SK-N-MC (cell line): ENCODE measurements at regions not wholly inside any gene's neighbourhood (a gene's known extent, or its start where the extent isn't known, plus 50 kb on each side); places are given as distances from the start of the nearest gene placed in this dataset.
A peak's percentile ranks its signal among the peaks of the same experiment; 100 is the strongest.

Source experiments
- DNase-seq: peaks from one replicate; pipeline ENCODE4 v3.0.0-alpha.2; 2011; ENCODE audit warnings: low read depth, low spot score
- H3K27ac ChIP-seq: fragments of 200-600 bp; sonication (generic); 2 replicates; pipeline ENCODE4 v1.5.1; 2016; ENCODE audit warnings: mixed run types
- H3K36me3 ChIP-seq: fragments of 200-600 bp; sonication (generic); 2 replicates; pipeline ENCODE4 v1.6.1; 2017; ENCODE audit warnings: antibody characterized with exemption, low read length, mixed read lengths; ENCODE audit not compliant: insufficient read depth
- H3K4me3 ChIP-seq: fragments of 200-600 bp; sonication (generic); 2 replicates; pipeline ENCODE4 v1.5.1; 2016
- H3K9ac ChIP-seq: fragments of 200-600 bp; sonication (generic); 2 replicates; pipeline ENCODE4 v1.8.0; 2017; ENCODE audit warnings: mixed run types, mixed read lengths; ENCODE audit not compliant: insufficient read length
- H3K9me3 ChIP-seq: fragments of 200-600 bp; sonication (generic); 2 replicates; pipeline ENCODE4 v1.6.1; 2017; ENCODE audit warnings: low read depth, mild to moderate bottlenecking, antibody characterized with exemption, low read length, moderate library complexity, mixed read lengths
- EZH2 ChIP-seq: fragments of 200-600 bp; sonication (generic); IDR thresholded peaks from one replicate; pipeline ENCODE4 v1.6.1; 2017; ENCODE audit warnings: antibody characterized with exemption
- FOXP2 ChIP-seq: optimal IDR thresholded peaks from 2 replicates; pipeline ENCODE3; 2011; ENCODE audit warnings: mild to moderate bottlenecking, moderate library complexity; ENCODE audit not compliant: insufficient read depth; ENCODE audit errors: extremely low read length, control extremely low read depth
- POLR2AphosphoS5 ChIP-seq: IDR thresholded peaks from 2 replicates; pipeline ENCODE4 v1.6.1; 2012; ENCODE audit warnings: mild to moderate bottlenecking, low read depth, low read length, borderline replicate concordance

DNA sequence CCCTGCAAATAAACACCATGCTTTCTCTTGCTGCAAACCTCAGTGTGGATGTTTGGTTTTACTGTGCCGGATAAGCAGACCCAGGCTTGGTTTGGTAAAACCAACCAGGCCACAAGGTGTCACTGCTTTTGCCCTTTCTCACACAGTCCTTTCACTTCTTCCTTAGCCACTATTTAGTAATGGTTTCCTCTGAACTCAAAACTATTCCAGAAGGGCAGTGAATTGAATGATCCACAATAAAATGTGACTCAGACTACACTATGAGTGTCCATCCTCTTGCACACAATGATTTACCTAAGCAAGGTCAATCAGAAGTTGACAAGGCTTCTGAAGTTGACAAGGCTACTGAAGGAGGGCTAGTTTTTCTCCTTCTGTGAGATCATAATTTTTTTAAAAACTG lies 552.4 kb upstream of the CCDC54 start:
- H3K27ac ChIP-seq, result no peak overlapping the region
- no peak for DNase-seq
- no peak overlapping the region for H3K4me3 ChIP-seq
- H3K9ac ChIP-seq, result no peak overlapping the region
- TF ChIP-seq POLR2AphosphoS5 (no peak), EZH2 (no peak), FOXP2 (no peak)
- H3K9me3 ChIP-seq, result no peaks in the 10 kb centered on the region
- H3K36me3 ChIP-seq, result no peaks in the 10 kb centered on the region

DNA sequence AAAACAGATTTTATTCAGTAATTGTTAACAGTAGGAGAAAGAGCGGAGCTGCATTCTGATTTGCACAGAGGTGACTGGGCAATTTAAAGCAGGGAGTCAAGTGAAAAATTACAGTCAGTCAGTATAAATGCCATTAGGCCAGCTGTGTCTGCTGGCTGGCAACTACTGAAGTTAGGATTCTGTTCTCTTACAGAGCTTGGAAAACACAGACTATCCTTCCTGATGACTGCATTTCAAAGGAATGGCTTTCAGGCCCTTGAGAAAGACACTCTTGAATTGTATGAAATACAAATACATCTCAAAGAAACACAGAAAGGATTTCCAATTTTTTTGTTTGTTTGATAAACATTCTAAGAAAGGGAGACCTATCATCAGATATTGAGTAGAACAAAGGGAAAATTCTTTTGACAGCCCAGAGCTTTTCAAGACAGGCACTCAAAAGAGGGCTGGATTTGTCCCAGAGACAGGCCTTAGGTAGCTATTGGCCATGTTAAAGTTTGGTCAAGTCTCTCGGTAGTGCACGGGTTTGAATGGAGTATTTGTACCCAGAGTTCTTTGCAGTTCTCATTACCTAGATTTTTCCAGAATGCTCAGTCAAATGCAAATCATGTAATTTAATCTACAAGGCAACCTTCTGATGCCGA lies 551.2 kb upstream of the CCDC54 start:
- Histone ChIP-seq H3K27ac (no peak overlapping the region), H3K9ac (no peak overlapping the region), H3K9me3 (no peaks in the 10 kb centered on the region), H3K36me3 (no peaks in the 10 kb centered on the region), H3K4me3 (no peak overlapping the region)
- TF ChIP-seq FOXP2 (no peak), EZH2 (no peak)
- no peak for DNase-seq

DNA sequence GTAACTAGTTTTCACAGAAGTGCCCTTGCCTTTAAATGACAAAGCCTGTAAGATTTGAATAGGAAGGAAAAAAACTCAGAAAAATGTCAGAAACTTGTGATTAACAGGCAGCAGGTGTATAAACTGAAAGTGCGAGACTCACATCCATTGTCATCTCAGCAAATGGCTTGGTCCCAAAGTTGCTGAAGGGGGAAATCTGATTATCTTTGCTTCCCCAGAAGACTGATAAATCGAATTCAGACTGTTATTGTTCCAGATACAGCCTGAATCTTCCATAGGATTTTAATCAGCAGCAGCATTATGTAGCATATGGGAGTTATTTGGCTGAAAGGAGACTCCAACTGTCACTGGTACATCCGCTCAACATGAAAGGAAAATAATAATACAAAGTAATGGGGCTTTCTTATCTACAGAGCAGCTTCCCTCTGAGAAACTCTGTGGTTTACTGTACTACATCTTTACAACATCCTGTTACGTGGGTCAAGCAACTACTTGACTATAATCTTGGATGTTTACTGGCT lies 550.4 kb upstream of the CCDC54 start:
- Histone ChIP-seq H3K36me3 (no peaks in the 10 kb centered on the region), H3K27ac (peak overlapping the region; percentile 73), H3K9me3 (peaks cover 2% of the 10 kb centered on the region; the same call in 1 of the 2 replicates), H3K9ac (peak overlapping the region; percentile 8), H3K4me3 (peak overlapping the region; percentile 30)
- peak; percentile 75 for DNase-seq
- no peak for TF ChIP-seq EZH2
- peak; percentile 52 for TF ChIP-seq FOXP2
- TF ChIP-seq POLR2AphosphoS5, result peak; percentile 16; the same call in 1 of the 2 replicates

DNA sequence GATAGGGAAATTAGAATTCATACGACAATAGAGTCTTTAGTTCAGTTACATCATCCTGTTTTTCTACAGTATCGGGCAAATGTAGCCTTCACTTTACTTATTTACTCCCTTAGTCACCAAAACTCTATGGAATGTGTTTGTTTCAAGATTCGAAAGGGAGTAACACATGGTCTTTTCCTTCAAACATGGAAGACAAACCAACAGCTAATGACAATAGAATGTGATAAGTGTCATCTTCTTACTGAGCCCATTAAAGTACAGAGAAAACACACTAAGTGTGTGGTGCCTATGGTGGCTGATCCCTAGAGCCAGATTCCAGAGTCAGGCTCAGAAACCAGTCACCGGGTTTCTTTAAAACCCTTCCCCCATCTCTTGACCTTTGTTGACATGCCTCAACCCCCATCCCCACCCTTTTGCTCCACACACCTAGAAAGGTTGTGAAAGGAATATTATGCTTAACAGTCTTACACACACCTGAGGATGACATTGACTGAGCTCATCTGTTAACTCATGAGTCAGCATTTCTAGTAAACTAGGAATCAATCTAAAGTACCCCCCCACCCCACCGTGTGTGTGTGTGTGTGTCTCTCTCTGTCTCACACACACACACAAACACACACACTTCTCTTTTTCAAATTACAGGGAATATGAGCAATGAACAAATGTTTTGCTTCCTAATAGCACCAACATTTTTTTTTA lies 549.6 kb upstream of the CCDC54 start:
- DNase-seq, result no peak
- H3K9ac ChIP-seq, result peak overlapping the region; percentile 8
- H3K27ac ChIP-seq, result peak overlapping the region; percentile 73

DNA sequence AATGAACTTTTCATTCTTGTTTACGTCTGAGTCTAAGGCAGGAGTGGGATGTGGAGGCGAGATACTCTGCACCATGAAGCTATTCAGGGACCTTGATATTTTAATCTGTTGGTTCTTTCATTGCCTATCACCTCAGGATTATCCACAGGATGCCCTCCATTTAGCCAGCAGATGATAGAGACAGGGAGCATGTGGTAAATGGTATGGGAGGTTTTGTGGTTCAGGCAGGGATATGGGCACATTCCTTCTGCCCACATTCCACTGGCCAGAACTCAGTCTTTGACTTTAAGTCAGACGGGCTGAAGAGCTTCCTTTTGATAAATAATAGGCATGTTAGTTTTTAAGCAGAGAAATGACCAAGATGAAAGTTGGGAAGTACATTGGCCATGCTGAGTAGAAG lies 548.0 kb upstream of the CCDC54 start:
- TF ChIP-seq FOXP2 (no peak), EZH2 (no peak), POLR2AphosphoS5 (no peak)
- H3K27ac ChIP-seq, result no peak overlapping the region
- no peak for DNase-seq

More for the DNA sequence above, 549.6 kb upstream of the CCDC54 start:
- TF ChIP-seq FOXP2, result no peak
- no peak for TF ChIP-seq POLR2AphosphoS5
- no peak for TF ChIP-seq EZH2
- H3K36me3 ChIP-seq, result no peaks in the 10 kb centered on the region
- H3K4me3 ChIP-seq, result peak overlapping the region; percentile 30
- H3K9me3 ChIP-seq, result peaks cover 3% of the 10 kb centered on the region; the same call in 1 of the 2 replicates

DNA sequence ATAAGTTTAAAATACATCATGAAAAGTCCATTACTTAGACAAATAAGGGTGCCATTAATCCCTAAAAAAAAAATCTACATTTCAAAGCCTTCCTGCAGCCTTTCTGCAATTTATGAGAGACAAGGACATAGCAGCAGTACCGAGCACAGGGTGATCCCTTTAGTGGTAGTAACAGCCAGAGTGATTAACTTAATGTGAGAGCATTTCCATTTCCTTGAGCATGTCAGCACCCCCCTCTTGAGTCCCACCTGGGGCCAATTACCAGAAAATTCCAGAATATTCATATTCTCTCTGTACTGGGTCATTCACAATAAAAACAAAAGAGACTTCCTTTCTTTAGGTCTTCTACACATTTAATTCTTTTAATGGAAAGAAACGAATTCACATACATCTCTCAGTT lies 546.9 kb upstream of the CCDC54 start:
- TF ChIP-seq FOXP2 (no peak), EZH2 (no peak), POLR2AphosphoS5 (no peak)
- Histone ChIP-seq H3K4me3 (no peak overlapping the region), H3K36me3 (no peaks in the 10 kb centered on the region), H3K9me3 (peaks cover 3% of the 10 kb centered on the region; the same call in 1 of the 2 replicates), H3K9ac (no peak overlapping the region), H3K27ac (no peak overlapping the region)
- no peak for DNase-seq

More for the DNA sequence above, 548.0 kb upstream of the CCDC54 start:
- no peak overlapping the region for H3K9ac ChIP-seq
- no peaks in the 10 kb centered on the region for H3K36me3 ChIP-seq
- no peak overlapping the region for H3K4me3 ChIP-seq
- peaks cover 3% of the 10 kb centered on the region; the same call in 1 of the 2 replicates for H3K9me3 ChIP-seq

DNA sequence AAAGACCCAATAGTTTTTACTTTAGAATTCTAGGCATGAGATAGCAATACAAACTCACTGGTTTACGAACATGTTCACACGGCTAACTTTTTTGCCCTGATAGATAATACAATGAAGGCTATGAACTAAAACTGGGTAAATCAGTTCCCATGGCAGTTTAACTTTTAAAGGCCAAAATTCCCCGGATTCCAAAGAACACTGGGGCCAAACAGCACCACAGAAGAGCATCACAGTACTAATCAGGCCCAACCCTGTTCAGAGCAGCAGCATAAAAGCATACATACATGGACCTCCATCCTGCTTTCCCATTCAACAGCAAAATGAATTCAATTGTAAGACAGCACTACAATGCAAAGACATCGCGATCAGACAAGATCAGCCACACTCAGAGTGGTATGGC lies 540.3 kb upstream of the CCDC54 start:
- no peaks in the 10 kb centered on the region for H3K36me3 ChIP-seq
- no peak for DNase-seq
- H3K4me3 ChIP-seq, result no peak overlapping the region
- H3K9ac ChIP-seq, result no peak overlapping the region
- H3K9me3 ChIP-seq, result peaks cover 1% of the 10 kb centered on the region; the same call in 1 of the 2 replicates
- no peak for TF ChIP-seq EZH2
- TF ChIP-seq FOXP2, result no peak
- no peak for TF ChIP-seq POLR2AphosphoS5
- no peak overlapping the region for H3K27ac ChIP-seq

DNA sequence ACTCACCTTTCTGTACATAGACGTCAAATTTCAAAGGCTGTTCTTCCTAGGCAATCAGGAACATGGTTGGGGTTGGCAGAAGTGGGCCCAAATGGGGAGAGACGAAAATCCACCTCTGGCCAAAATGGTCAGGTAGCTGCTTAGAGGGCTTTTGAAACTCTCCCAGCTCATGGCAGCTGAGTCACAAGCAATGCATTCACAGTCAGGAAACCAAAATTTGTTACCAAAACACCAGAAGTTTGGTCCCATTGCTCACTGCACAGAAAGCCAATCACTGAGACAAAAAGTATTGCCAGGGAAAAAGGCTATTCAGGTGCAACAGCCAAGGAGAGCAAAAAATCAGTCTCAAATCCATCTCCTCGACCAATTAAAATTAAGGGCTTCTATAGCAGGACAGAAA lies 539.6 kb upstream of the CCDC54 start:
- no peaks in the 10 kb centered on the region for H3K9me3 ChIP-seq
- DNase-seq, result no peak
- H3K27ac ChIP-seq, result no peak overlapping the region
- no peak overlapping the region for H3K4me3 ChIP-seq
- H3K36me3 ChIP-seq, result no peaks in the 10 kb centered on the region
- no peak overlapping the region for H3K9ac ChIP-seq
- no peak for TF ChIP-seq POLR2AphosphoS5
- TF ChIP-seq FOXP2, result no peak
- no peak for TF ChIP-seq EZH2
